OCI-LY7 (cell line): ENCODE measurements at regions not wholly inside any gene's neighbourhood (a gene's known extent, or its start where the extent isn't known, plus 50 kb on each side); places are given as distances from the start of the nearest gene placed in this dataset.

Source experiments
- BruUV-seq: library from RNA; stranded (reverse); fragments of 400-500 nt; replicated peaks from 2 replicates; lab custom pipeline; 2021; lab: Mats Ljungman, UMichigan
- CTCF ChIA-PET: fragments of 300-600 bp; sonication (Branson Sonifier 250); formaldehyde crosslinking; loops from one replicate; lab custom pipeline; 2022; ENCODE audit warnings: antibody characterized with exemption; ENCODE audit not compliant: unreplicated experiment; lab: Charles Lee
- POLR2A ChIA-PET: fragments of 300-600 bp; sonication (Branson Sonifier 250); formaldehyde crosslinking; loops from one replicate; lab custom pipeline; 2022; ENCODE audit warnings: antibody characterized with exemption; lab: Charles Lee
- DNase-seq: peaks from one replicate; pipeline ENCODE4 v3.0.0-alpha.2; 2015; ENCODE audit warnings: low spot score
- H2AFZ ChIP-seq: fragments of 200-600 bp; sonication (generic), shearing (Covaris generic); 2 replicates; pipeline ENCODE4 v1.6.1; 2014; ENCODE audit warnings: mild to moderate bottlenecking, antibody characterized with exemption, low read length, moderate library complexity
- H3K27ac ChIP-seq: fragments of 200-600 bp; sonication (generic); 2 replicates; pipeline ENCODE4 v1.5.1; 2014; ENCODE audit warnings: mixed run types, low read depth, mild to moderate bottlenecking, moderate library complexity, low read length, inconsistent platforms; ENCODE audit not compliant: poor library complexity, severe bottlenecking
- H3K36me3 ChIP-seq: fragments of 200-600 bp; sonication (generic); 2 replicates; pipeline ENCODE4 v1.6.1; 2014; ENCODE audit warnings: mild to moderate bottlenecking, antibody characterized with exemption, low read length, moderate library complexity, mixed read lengths; ENCODE audit not compliant: insufficient read depth
- H3K4me1 ChIP-seq: fragments of 200-600 bp; sonication (generic); 2 replicates; pipeline ENCODE4 v1.5.1; 2014; ENCODE audit warnings: mild to moderate bottlenecking, low read length; ENCODE audit not compliant: insufficient read depth, poor library complexity, severe bottlenecking
- H3K4me2 ChIP-seq: fragments of 200-600 bp; sonication (generic); 2 replicates; pipeline ENCODE4 v1.6.1; 2014; ENCODE audit warnings: mild to moderate bottlenecking, low read length
- H3K4me3 ChIP-seq: fragments of 200-600 bp; sonication (generic); 2 replicates; pipeline ENCODE4 v1.5.1; 2014; ENCODE audit warnings: mild to moderate bottlenecking, low read depth, low read length; ENCODE audit not compliant: poor library complexity, severe bottlenecking
- H3K79me2 ChIP-seq: fragments of 200-600 bp; sonication (generic); 2 replicates; pipeline ENCODE4 v1.6.1; 2016; ENCODE audit warnings: low read depth, mild to moderate bottlenecking, low read length, moderate library complexity, mixed read lengths; ENCODE audit not compliant: insufficient read depth
- H3K9me2 ChIP-seq: fragments of 200-600 bp; sonication (generic); 2 replicates; pipeline ENCODE4 v1.6.1; 2016; ENCODE audit warnings: mild to moderate bottlenecking, low read length, mixed read lengths; ENCODE audit not compliant: insufficient read depth
- H3K9me3 ChIP-seq: fragments of 200-600 bp; sonication (generic); 2 replicates; pipeline ENCODE4 v1.6.1; 2014; ENCODE audit warnings: mild to moderate bottlenecking, mixed run types, low read length, mixed read lengths
- H4K20me1 ChIP-seq: fragments of 200-600 bp; sonication (generic); 2 replicates; pipeline ENCODE4 v1.6.1; 2014; ENCODE audit warnings: mild to moderate bottlenecking, antibody characterized with exemption, low read length, moderate library complexity, mixed read lengths; ENCODE audit not compliant: insufficient read depth
- EZH2phosphoT487 ChIP-seq: fragments of 200-600 bp; sonication (generic); IDR thresholded peaks from 2 replicates; pipeline ENCODE4 v1.6.1; 2018; ENCODE audit warnings: low read depth, borderline replicate concordance, mild to moderate bottlenecking, mixed run types, antibody characterized with exemption, low read length, moderate library complexity, mixed read lengths
- intact Hi-C: fragments of 100-400 bp; cut with micrococcal nuclease; formaldehyde crosslinking; loops from one replicate; pipeline ENCODE4 v1.10.0; 2022; ENCODE audit not compliant: unreplicated experiment
- TF ChIP-seq, protein P1 (sequence below): fragments of 200-600 bp; sonication (generic); conservative IDR thresholded peaks from 2 replicates; pipeline ENCODE4 v1.5.1; 2014; ENCODE audit warnings: mild to moderate bottlenecking, antibody characterized with exemption, low read length, moderate library complexity, mixed read lengths

DNA sequence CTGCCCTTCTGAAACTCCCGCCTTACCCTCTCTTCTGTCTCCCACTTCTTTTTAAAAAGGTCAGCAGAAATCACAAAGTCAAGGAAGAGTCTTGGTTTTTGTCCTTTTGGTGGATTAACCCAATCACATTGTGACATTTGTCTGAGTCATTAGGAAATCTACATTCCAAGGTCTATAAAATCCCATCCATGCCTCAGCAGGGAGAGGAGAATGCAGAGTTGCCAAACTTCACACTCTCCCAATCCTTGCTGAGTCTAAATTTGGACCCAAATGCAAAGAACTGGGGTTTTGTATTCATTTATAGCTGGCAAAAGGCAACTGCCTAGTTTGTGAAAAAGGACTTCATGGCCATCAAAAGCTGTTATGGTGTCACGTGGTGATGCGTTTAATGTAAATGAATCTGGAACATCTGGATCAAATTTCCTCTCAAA is 67.9 kb downstream of the TMEM30B start:
- CTCF ChIA-PET: no interaction called here
- no TSS peak for BruUV-seq
- DNase-seq: no peak

DNA sequence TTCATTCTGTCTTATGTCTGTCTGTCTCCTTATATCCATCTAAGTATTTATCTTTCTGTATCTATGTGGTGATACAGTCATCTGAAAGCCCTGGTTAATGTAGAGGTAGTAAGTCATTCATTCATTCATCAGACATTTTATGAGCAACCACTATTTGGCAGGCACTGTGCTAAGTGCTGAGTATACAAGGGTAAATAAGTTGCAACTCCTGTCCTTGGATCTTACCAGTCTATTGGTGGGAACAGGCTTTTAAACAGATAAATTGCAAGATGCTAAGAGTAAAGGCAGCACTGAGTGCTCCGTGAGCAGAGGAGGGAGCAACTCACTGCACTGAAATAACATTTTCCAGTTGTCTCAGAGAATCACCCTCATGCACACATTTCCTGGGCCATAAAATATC is 68.6 kb downstream of the TMEM30B start:
- POLR2A ChIA-PET: no interaction called here
- Histone ChIP-seq H4K20me1 (no peaks in the 10 kb centered on the region), H3K4me2 (no peak overlapping the region), H3K79me2 (no peaks in the 10 kb centered on the region), H3K4me1 (peaks cover 6% of the 10 kb centered on the region), H3K36me3 (no peaks in the 10 kb centered on the region), H3K4me3 (no peak overlapping the region), H2AFZ (no peak overlapping the region), H3K27ac (no peak overlapping the region), H3K9me2 (no peaks in the 10 kb centered on the region), H3K9me3 (no peaks in the 10 kb centered on the region)
- BruUV-seq: no TSS peak
- TF ChIP-seq, protein P1, sequence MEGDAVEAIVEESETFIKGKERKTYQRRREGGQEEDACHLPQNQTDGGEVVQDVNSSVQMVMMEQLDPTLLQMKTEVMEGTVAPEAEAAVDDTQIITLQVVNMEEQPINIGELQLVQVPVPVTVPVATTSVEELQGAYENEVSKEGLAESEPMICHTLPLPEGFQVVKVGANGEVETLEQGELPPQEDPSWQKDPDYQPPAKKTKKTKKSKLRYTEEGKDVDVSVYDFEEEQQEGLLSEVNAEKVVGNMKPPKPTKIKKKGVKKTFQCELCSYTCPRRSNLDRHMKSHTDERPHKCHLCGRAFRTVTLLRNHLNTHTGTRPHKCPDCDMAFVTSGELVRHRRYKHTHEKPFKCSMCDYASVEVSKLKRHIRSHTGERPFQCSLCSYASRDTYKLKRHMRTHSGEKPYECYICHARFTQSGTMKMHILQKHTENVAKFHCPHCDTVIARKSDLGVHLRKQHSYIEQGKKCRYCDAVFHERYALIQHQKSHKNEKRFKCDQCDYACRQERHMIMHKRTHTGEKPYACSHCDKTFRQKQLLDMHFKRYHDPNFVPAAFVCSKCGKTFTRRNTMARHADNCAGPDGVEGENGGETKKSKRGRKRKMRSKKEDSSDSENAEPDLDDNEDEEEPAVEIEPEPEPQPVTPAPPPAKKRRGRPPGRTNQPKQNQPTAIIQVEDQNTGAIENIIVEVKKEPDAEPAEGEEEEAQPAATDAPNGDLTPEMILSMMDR: no peak
- no peak for TF ChIP-seq EZH2phosphoT487
- CTCF ChIA-PET: no interaction called here
- intact Hi-C loops: no loop called here
- no peak for DNase-seq

More for the DNA sequence above, 67.9 kb downstream of the TMEM30B start:
- Histone ChIP-seq H3K79me2 (no peaks in the 10 kb centered on the region), H3K36me3 (no peaks in the 10 kb centered on the region), H2AFZ (no peak overlapping the region), H3K4me2 (no peak overlapping the region), H3K4me1 (peaks cover 6% of the 10 kb centered on the region), H3K9me3 (no peaks in the 10 kb centered on the region), H3K9me2 (no peaks in the 10 kb centered on the region), H4K20me1 (no peaks in the 10 kb centered on the region), H3K4me3 (no peak overlapping the region), H3K27ac (no peak overlapping the region)
- intact Hi-C loops: no loop called here
- POLR2A ChIA-PET: no interaction called here
- no peak for TF ChIP-seq EZH2phosphoT487
- TF ChIP-seq, protein P1: no peak

DNA sequence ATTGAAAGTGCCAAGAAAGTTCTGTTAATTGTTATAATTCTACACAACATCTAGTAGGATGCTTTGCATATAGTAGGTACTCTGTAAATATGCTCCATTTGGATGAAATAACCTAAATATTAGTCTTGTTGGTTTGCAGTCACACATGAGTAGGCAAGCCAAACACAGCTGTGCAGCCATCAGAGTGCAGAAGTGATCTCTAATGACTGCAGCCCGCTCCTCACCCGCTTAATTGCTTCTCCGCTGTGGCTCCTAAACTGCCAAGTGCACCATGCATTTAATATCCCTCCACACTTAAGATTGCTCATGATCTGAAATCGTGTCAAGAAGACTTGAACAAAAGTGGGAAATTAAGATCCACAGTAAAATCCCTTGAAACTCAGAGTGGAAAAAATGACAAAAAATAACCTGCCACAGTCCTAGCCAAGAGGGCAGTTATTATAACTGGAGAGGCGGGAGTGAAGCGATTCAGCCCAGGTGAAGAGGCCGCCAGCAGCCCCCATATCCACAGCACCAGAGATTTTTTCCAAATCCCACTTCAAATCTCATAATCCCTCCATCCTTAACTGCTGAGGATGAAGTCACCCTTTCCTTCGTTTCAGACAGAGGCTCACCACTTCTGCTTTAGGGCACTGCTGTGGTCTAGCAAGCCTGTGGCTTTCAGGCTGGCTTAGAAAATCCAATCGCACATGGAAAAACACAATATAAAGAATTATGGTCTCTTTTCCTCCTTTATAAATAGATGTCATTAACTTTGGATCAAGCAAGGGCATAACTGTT is 69.5 kb downstream of the TMEM30B start:
- BruUV-seq: no TSS peak
- TF ChIP-seq, protein P1: no peak
- TF ChIP-seq EZH2phosphoT487: no peak
- intact Hi-C loops: no loop called here
- H3K4me2 ChIP-seq: no peak overlapping the region
- H3K79me2 ChIP-seq: no peaks in the 10 kb centered on the region
- no peak overlapping the region for H3K27ac ChIP-seq
- H3K36me3 ChIP-seq: no peaks in the 10 kb centered on the region
- no peak overlapping the region for H2AFZ ChIP-seq
- CTCF ChIA-PET: no interaction called here
- H3K4me1 ChIP-seq: peaks cover 6% of the 10 kb centered on the region
- H3K4me3 ChIP-seq: no peak overlapping the region
- no peaks in the 10 kb centered on the region for H4K20me1 ChIP-seq
- DNase-seq: no peak
- no peaks in the 10 kb centered on the region for H3K9me3 ChIP-seq
- no peaks in the 10 kb centered on the region for H3K9me2 ChIP-seq
- POLR2A ChIA-PET: no interaction called here
